LoVo (cell line): ENCODE measurements at regions not wholly inside any gene's neighbourhood (a gene's known extent, or its start where the extent isn't known, plus 50 kb on each side); places are given as distances from the start of the nearest gene placed in this dataset.
"Not testable (repeated sequence)": the region's sequence is repeated elsewhere in the genome, so short reads cannot be mapped to it uniquely, and the experiment has no call there.

Experiments
- DNase-seq: peaks from one replicate; pipeline ENCODE4 v3.0.0-alpha.2; 2016; ENCODE audit warnings: low spot score

- no peak for DNase-seq
Observed at GRCh38 chr4:174069848-174070330, 213.6 kb downstream of the FBXO8 start.

- no peak for DNase-seq
Observed at GRCh38 chr4:174066611-174067205, 216.8 kb downstream of the FBXO8 start.

GRCh38 chr4:174062831-174063230, 220.6 kb downstream of the FBXO8 start:
- DNase-seq, result no peak

- DNase-seq, result no peak
Observed at GRCh38 chr4:174061026-174061425, 222.4 kb downstream of the FBXO8 start.

GRCh38 chr4:174058846-174059245, 224.6 kb downstream of the FBXO8 start:
- no peak for DNase-seq

- DNase-seq, result no peak
Observed at GRCh38 chr4:174056959-174057358, 226.5 kb downstream of the FBXO8 start.

- no peak for DNase-seq
Observed at GRCh38 chr4:174055344-174055743, 228.1 kb downstream of the FBXO8 start.

GRCh38 chr4:174053895-174054294, 229.6 kb downstream of the FBXO8 start:
- DNase-seq, result no peak

GRCh38 chr4:174047363-174047762, 236.1 kb downstream of the FBXO8 start:
- DNase-seq, result no peak

- DNase-seq, result not testable (repeated sequence)
Observed at GRCh38 chr4:174045829-174046228, 237.6 kb downstream of the FBXO8 start.

- DNase-seq, result no peak
Observed at GRCh38 chr4:174045381-174045780, 238.1 kb downstream of the FBXO8 start.

- no peak for DNase-seq
Observed at GRCh38 chr4:174041555-174042105, 241.8 kb downstream of the FBXO8 start.

GRCh38 chr4:174040287-174040686, 243.2 kb downstream of the FBXO8 start:
- DNase-seq, result no peak

GRCh38 chr4:174038481-174038880, 245.0 kb downstream of the FBXO8 start:
- DNase-seq, result no peak

GRCh38 chr4:174037631-174038030, 245.8 kb downstream of the FBXO8 start:
- DNase-seq, result no peak

GRCh38 chr4:174037049-174037448, 246.4 kb downstream of the FBXO8 start:
- DNase-seq, result no peak

- no peak for DNase-seq
Observed at GRCh38 chr4:174036576-174036975, 246.9 kb downstream of the FBXO8 start.

- no peak for DNase-seq
Observed at GRCh38 chr4:174036111-174036510, 247.4 kb downstream of the FBXO8 start.

GRCh38 chr4:174023641-174024040, 259.8 kb downstream of the FBXO8 start:
- DNase-seq, result no peak

- DNase-seq, result no peak
Observed at GRCh38 chr4:174018236-174018635, 265.2 kb downstream of the FBXO8 start.

- no peak for DNase-seq
Observed at GRCh38 chr4:174016251-174016650, 267.2 kb downstream of the FBXO8 start.

GRCh38 chr4:174012886-174013259, 270.6 kb downstream of the FBXO8 start:
- DNase-seq, result no peak

GRCh38 chr4:174012135-174012885, 271.2 kb downstream of the FBXO8 start:
- DNase-seq, result no peak
